MCF 10A (cell line): ENCODE measurements at regions not wholly inside any gene's neighbourhood (a gene's known extent, or its start where the extent isn't known, plus 50 kb on each side); places are given as distances from the start of the nearest gene placed in this dataset.

ENCODE experiments used
- BruUV-seq: library from RNA; stranded (reverse); fragments of 400-500 nt; replicated peaks from 2 replicates; lab custom pipeline; 2021; lab: Mats Ljungman, UMichigan
- CTCF ChIA-PET: fragments of 300-600 bp; sonication (Branson Sonifier 250); formaldehyde crosslinking; extraction: SDS; loops from one replicate; lab custom pipeline; 2021; ENCODE audit warnings: antibody characterized with exemption, inconsistent platforms; lab: Yijun Ruan, JAX
- POLR2A ChIA-PET: fragments of 300-600, 350-650 bp; sonication (Branson Sonifier 250); formaldehyde crosslinking; extraction: SDS; loops from one replicate; lab custom pipeline; 2020; ENCODE audit warnings: antibody characterized with exemption, inconsistent platforms; lab: Yijun Ruan, JAX
- DNase-seq: peaks from one replicate; pipeline ENCODE4 v3.0.0-alpha.2; 2018; ENCODE audit not compliant: unreplicated experiment
- H3K27ac Mint-ChIP-seq: one replicate; pipeline ENCODE4 v1.8.0; 2022; ENCODE audit warnings: mild to moderate bottlenecking, low read depth, mixed read lengths; ENCODE audit not compliant: unreplicated experiment
- H3K27me3 Mint-ChIP-seq: one replicate; pipeline ENCODE4 v1.8.0; 2022; ENCODE audit warnings: mixed read lengths; ENCODE audit not compliant: insufficient read depth, unreplicated experiment
- H3K36me3 Mint-ChIP-seq: one replicate; pipeline ENCODE4 v1.8.0; 2022; ENCODE audit warnings: mild to moderate bottlenecking, moderate library complexity, mixed read lengths; ENCODE audit not compliant: insufficient read depth, unreplicated experiment
- H3K4me1 Mint-ChIP-seq: one replicate; pipeline ENCODE4 v1.8.0; 2022; ENCODE audit warnings: mixed read lengths; ENCODE audit not compliant: insufficient read depth, unreplicated experiment
- H3K4me3 Mint-ChIP-seq: one replicate; pipeline ENCODE4 v1.8.0; 2022; ENCODE audit warnings: mild to moderate bottlenecking, moderate library complexity, mixed read lengths; ENCODE audit not compliant: unreplicated experiment
- H3K9me3 Mint-ChIP-seq: one replicate; pipeline ENCODE4 v1.8.0; 2022; ENCODE audit warnings: mixed read lengths; ENCODE audit not compliant: unreplicated experiment
- intact Hi-C: fragments of 100-400 bp; cut with micrococcal nuclease; formaldehyde crosslinking; loops from 2 replicates; pipeline ENCODE4 v1.14.1; 2022
- TF ChIP-seq, protein P1 (sequence below): fragments of 200-600 bp; IDR thresholded peaks from one replicate; pipeline ENCODE4 v1.8.0; 2022; ENCODE audit warnings: antibody characterized with exemption, mild to moderate bottlenecking; ENCODE audit not compliant: unreplicated experiment

DNA sequence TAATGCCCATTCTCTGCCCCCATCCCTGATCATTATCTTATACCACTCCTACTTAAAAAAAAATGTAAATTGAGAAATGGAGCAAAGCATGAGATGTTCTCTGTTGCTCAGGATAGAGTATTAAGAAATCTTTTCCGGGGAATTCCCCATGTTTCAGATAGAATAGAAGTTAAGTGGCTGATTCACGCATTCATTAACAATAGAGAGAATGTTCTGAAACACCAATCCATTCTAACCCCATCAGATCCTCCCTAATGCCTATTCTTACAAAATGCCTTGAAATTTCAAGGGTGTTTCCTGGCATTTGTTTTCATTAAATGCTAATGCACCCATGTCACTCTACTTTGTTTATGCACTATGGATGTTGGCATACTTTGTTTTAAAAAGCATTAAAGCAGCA lies 101.1 kb downstream of the AREG start:
- BruUV-seq = no TSS peak
- peaks cover 6% of the 10 kb centered on the region for H3K4me1 Mint-ChIP-seq
- H3K27me3 Mint-ChIP-seq = no peaks in the 10 kb centered on the region
- no peaks in the 10 kb centered on the region for H3K36me3 Mint-ChIP-seq
- TF ChIP-seq, protein P1, sequence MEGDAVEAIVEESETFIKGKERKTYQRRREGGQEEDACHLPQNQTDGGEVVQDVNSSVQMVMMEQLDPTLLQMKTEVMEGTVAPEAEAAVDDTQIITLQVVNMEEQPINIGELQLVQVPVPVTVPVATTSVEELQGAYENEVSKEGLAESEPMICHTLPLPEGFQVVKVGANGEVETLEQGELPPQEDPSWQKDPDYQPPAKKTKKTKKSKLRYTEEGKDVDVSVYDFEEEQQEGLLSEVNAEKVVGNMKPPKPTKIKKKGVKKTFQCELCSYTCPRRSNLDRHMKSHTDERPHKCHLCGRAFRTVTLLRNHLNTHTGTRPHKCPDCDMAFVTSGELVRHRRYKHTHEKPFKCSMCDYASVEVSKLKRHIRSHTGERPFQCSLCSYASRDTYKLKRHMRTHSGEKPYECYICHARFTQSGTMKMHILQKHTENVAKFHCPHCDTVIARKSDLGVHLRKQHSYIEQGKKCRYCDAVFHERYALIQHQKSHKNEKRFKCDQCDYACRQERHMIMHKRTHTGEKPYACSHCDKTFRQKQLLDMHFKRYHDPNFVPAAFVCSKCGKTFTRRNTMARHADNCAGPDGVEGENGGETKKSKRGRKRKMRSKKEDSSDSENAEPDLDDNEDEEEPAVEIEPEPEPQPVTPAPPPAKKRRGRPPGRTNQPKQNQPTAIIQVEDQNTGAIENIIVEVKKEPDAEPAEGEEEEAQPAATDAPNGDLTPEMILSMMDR = no peak
- ChIA-PET POLR2A (interaction anchor here (2.1 to 4.4 kb wide), 2 partner anchors 38 to 86 kb away, joined by 14 to 21 read pairs; no protein-coding TSS in a partner anchor), CTCF (interaction anchor here (0.5 to 0.7 kb wide), 2 partner anchors 169 to 877 kb away, joined by 3 to 4 read pairs; no protein-coding TSS in a partner anchor)
- H3K27ac Mint-ChIP-seq = no peak overlapping the region
- H3K9me3 Mint-ChIP-seq = no peaks in the 10 kb centered on the region
- intact Hi-C loops = loop anchor here (10.0 kb wide), 1 partner anchor 431 kb away; no protein-coding TSS in a partner anchor
- peak; percentile 91 for DNase-seq
- H3K4me3 Mint-ChIP-seq = no peak overlapping the region

DNA sequence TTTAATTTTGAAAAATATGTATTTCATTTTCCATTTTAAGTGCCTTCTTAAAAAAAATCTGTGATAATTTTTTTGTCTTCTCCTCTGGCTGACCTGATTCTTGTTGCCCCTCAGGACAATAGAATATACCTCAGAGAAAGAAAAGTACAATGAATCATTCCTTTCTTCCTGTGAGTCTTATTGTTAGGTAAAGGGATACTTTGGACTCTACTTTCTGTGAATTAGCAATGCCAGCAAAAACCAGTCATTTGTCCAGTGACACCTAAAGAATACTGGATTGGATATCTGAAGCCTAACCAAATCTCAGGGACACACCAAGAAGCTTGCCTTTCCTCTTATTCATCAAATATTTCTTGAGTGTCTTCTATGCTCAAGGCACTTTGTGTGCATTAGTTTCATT lies 102.1 kb downstream of the AREG start:
- BruUV-seq = no TSS peak
- no peaks in the 10 kb centered on the region for H3K27me3 Mint-ChIP-seq
- no peak overlapping the region for H3K4me3 Mint-ChIP-seq
- H3K36me3 Mint-ChIP-seq = no peaks in the 10 kb centered on the region
- DNase-seq = peak; percentile 38
- TF ChIP-seq, protein P1 = no peak
- no peaks in the 10 kb centered on the region for H3K9me3 Mint-ChIP-seq
- peaks cover 6% of the 10 kb centered on the region for H3K4me1 Mint-ChIP-seq
- ChIA-PET CTCF (interaction anchor here (0.7 kb wide), 1 partner anchor 878 kb away, joined by 4 read pairs; no protein-coding TSS in a partner anchor), POLR2A (interaction anchor here (1.5 to 4.4 kb wide), 2 partner anchors 37 to 101 kb away, joined by 3 to 21 read pairs; no protein-coding TSS in a partner anchor)
- H3K27ac Mint-ChIP-seq = no peak overlapping the region
- intact Hi-C loops = loop anchor here (10.0 kb wide), 1 partner anchor 432 kb away; no protein-coding TSS in a partner anchor

DNA sequence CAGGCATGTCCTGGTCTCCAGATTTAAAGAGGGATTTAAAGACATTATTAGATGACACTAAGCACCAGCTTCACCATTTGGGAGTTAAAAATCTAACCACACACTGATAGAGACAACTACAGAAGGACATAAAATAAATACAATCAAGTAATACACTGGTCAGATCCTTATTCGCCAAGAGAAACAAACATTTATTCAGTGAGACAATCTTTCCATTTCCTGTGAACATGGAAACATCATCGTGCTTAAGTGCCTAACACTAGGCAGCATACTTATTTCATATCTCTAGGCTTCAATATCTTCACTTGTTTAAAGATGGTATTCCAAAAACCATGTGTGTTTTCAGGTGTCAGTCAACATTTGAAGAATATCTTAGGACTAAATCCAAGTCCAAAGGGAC lies 103.6 kb downstream of the AREG start:
- no TSS peak for BruUV-seq
- Mint-ChIP-seq H3K4me3 (no peak overlapping the region), H3K36me3 (no peaks in the 10 kb centered on the region), H3K9me3 (no peaks in the 10 kb centered on the region), H3K27me3 (no peaks in the 10 kb centered on the region), H3K4me1 (no peaks in the 10 kb centered on the region), H3K27ac (no peak overlapping the region)
- CTCF ChIA-PET = interaction anchor here (0.7 kb wide), 1 partner anchor 124 kb away, joined by 3 read pairs; no protein-coding TSS in a partner anchor
- DNase-seq = no peak
- intact Hi-C loops = loop anchor here (10.0 kb wide), 1 partner anchor 434 kb away; no protein-coding TSS in a partner anchor
- TF ChIP-seq, protein P1 = no peak
- POLR2A ChIA-PET = interaction anchor here (0.7 to 1.4 kb wide), 2 partner anchors 35 to 428 kb away, joined by 3 read pairs; no protein-coding TSS in a partner anchor

DNA sequence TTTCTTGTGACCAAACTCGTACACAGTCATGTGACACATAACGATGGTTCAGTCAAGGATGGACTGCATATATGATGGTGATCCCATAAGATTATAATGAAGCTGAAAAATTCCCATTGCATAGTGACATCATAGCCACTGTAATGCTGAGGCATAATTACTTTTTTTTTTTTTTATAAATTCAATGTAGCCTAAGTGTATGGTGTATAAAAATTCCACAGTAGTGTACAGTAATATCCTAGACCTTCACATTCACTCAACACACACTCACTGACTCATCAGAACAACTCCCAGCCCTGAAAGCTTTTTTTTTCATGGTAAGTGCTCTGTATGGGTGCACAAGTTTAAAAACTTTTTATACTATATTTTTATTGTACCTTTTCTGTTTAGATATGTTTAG lies 105.0 kb downstream of the AREG start:
- no peaks in the 10 kb centered on the region for H3K27me3 Mint-ChIP-seq
- no peaks in the 10 kb centered on the region for H3K9me3 Mint-ChIP-seq
- no TSS peak for BruUV-seq
- intact Hi-C loops = loop anchor here (10.0 kb wide), 1 partner anchor 435 kb away; no protein-coding TSS in a partner anchor
- H3K4me3 Mint-ChIP-seq = no peak overlapping the region
- H3K27ac Mint-ChIP-seq = no peak overlapping the region
- no peaks in the 10 kb centered on the region for H3K36me3 Mint-ChIP-seq
- DNase-seq = no peak
- H3K4me1 Mint-ChIP-seq = no peaks in the 10 kb centered on the region
- ChIA-PET CTCF (interaction anchor here (0.6 to 1.3 kb wide), 4 partner anchors 116 to 1028 kb away, joined by 3 to 8 read pairs (median 6); partner anchors contain the start of gene CXCL2), POLR2A (interaction anchor here (0.6 to 1.5 kb wide), 7 partner anchors 8 to 451 kb away, joined by 3 to 4 read pairs (median 3); partner anchors contain the start of genes AREG and CXCL2)
- TF ChIP-seq, protein P1 = no peak
